H1 (cell line): ENCODE measurements at regions not wholly inside any gene's neighbourhood (a gene's known extent, or its start where the extent isn't known, plus 50 kb on each side); places are given as distances from the start of the nearest gene placed in this dataset.

Source experiments
- CTCF ChIA-PET: fragments of 300-600 bp; sonication (Branson Sonifier 250); formaldehyde crosslinking; loops from one replicate; lab custom pipeline; 2021; ENCODE audit not compliant: partially characterized antibody; lab: Charles Lee
- POLR2A ChIA-PET: fragments of 300-600 bp; sonication (Branson Sonifier 250); formaldehyde crosslinking; loops from one replicate; lab custom pipeline; 2021; ENCODE audit warnings: inconsistent platforms; ENCODE audit not compliant: partially characterized antibody; lab: Charles Lee
- DNase-seq, 2 experiments: peaks; one replicate each; pipeline versions ENCODE4 v3.0.0 to v3.0.0-alpha.2; 2010 to 2022; ENCODE audit warnings: low spot score in 2 of 2, low read depth in 1 of 2, mixed read lengths in 1 of 2
- FAIRE-seq: peaks from 2 replicates; lab custom pipeline; 2011; peaks lifted over from hg19 to GRCh38; lab: Jason Lieb, UNC
- H2AFZ ChIP-seq: 2 replicates; pipeline ENCODE4 v1.8.1; 2012; ENCODE audit warnings: low read length, inconsistent platforms
- H2AK5ac ChIP-seq: 2 replicates; pipeline ENCODE4 v1.6.1; 2013; ENCODE audit warnings: low read depth, low read length
- H2BK120ac ChIP-seq: replicated peaks from 2 replicates; pipeline ENCODE3; 2013; ENCODE audit warnings: low read depth, low read length, inconsistent platforms
- H2BK12ac ChIP-seq: 2 replicates; pipeline ENCODE4 v1.6.1; 2013; ENCODE audit warnings: low read depth, low read length
- H2BK15ac ChIP-seq: 2 replicates; pipeline ENCODE4 v1.6.1; 2013; ENCODE audit warnings: low read length
- H2BK20ac ChIP-seq: 2 replicates; pipeline ENCODE4 v1.6.1; 2013; ENCODE audit warnings: low read length
- H2BK5ac ChIP-seq: 2 replicates; pipeline ENCODE4 v1.6.1; 2013; ENCODE audit warnings: low read depth, low read length
- H3K14ac ChIP-seq: 2 replicates; pipeline ENCODE4 v1.6.1; 2013; ENCODE audit warnings: inconsistent platforms; ENCODE audit not compliant: insufficient read length
- H3K18ac ChIP-seq: 2 replicates; pipeline ENCODE4 v1.6.1; 2013; ENCODE audit warnings: low read length; ENCODE audit errors: extremely low read depth
- H3K23ac ChIP-seq: 2 replicates; pipeline ENCODE4 v1.6.1; 2013; ENCODE audit warnings: inconsistent platforms; ENCODE audit not compliant: insufficient read length
- H3K23me2 ChIP-seq: 2 replicates; pipeline ENCODE4 v1.6.1; 2013; ENCODE audit warnings: low read depth, low read length
- H3K27ac ChIP-seq: 2 replicates; pipeline ENCODE4 v1.6.1; 2011; ENCODE audit warnings: low read depth, low read length, inconsistent platforms
- H3K27me3 ChIP-seq, 4 experiments: replicated peaks in 1 of 4; 1 replicate in 1 of 4; 2 replicates in 3 of 4; pipeline versions ENCODE4 v1.6.1 to v1.8.1; 2011 to 2013; ENCODE audit warnings: low read length in 3 of 4, mild to moderate bottlenecking in 3 of 4, inconsistent platforms in 2 of 4, mixed read lengths in 2 of 4, moderate library complexity in 1 of 4; ENCODE audit not compliant: control insufficient read depth in 3 of 4, insufficient read depth in 3 of 4; ENCODE audit errors: extremely low read depth in 1 of 4
- H3K36me3 ChIP-seq, 4 experiments: 2 replicates each; pipeline versions ENCODE4 v1.6.1 to v1.8.1; 2011 to 2013; ENCODE audit warnings: mild to moderate bottlenecking in 4 of 4, low read length in 3 of 4, moderate library complexity in 2 of 4, control low read depth in 1 of 4, inconsistent platforms in 1 of 4; ENCODE audit not compliant: insufficient read depth in 4 of 4, control insufficient read depth in 2 of 4
- H3K4ac ChIP-seq: replicated peaks from 2 replicates; pipeline ENCODE3; 2013; ENCODE audit warnings: low read length, low read depth, mixed read lengths, inconsistent platforms; ENCODE audit not compliant: insufficient read length
- H3K4me1 ChIP-seq, 4 experiments: replicated peaks in 1 of 4; 1 replicate in 1 of 4; 2 replicates in 3 of 4; pipeline versions ENCODE4 v1.6.1 to v1.8.1; 2011 to 2013; ENCODE audit warnings: low read length in 3 of 4, inconsistent platforms in 2 of 4, mixed read lengths in 1 of 4; ENCODE audit not compliant: insufficient read depth in 4 of 4, control insufficient read depth in 3 of 4
- H3K4me2 ChIP-seq, 2 experiments: 2 replicates each; pipeline versions ENCODE4 v1.6.1 to v1.8.1; 2011 to 2013; ENCODE audit warnings: low read depth in 2 of 2, low read length in 2 of 2, control low read depth in 1 of 2, inconsistent platforms in 1 of 2, mild to moderate bottlenecking in 1 of 2; ENCODE audit not compliant: insufficient read depth in 1 of 2
- H3K4me3 ChIP-seq, 4 experiments: fragments of 200-600, 300-600 bp in 1 of 4; sonication (generic), shearing (Covaris generic), sonication (Bioruptor Twin) in 1 of 4; 2 replicates each; pipeline versions ENCODE4 v1.5.1 to v1.8.1; 2011 to 2016; ENCODE audit warnings: low read length in 4 of 4, low read depth in 3 of 4, control low read depth in 2 of 4, inconsistent platforms in 2 of 4, mild to moderate bottlenecking in 2 of 4, mixed read lengths in 1 of 4, moderate library complexity in 1 of 4; ENCODE audit not compliant: insufficient read depth in 2 of 4; ENCODE audit errors: extremely low read depth in 1 of 4
- H3K56ac ChIP-seq: replicated peaks from 2 replicates; pipeline ENCODE3; 2013; ENCODE audit warnings: low read depth, mild to moderate bottlenecking, mixed read lengths, low read length, inconsistent platforms; ENCODE audit not compliant: insufficient read length
- H3K79me1 ChIP-seq: 2 replicates; pipeline ENCODE4 v1.6.1; 2013; ENCODE audit warnings: low read depth, low read length, control low read depth
- H3K79me2 ChIP-seq, 2 experiments: 2 replicates each; pipeline versions ENCODE4 v1.6.1 to v1.8.1; 2012 to 2013; ENCODE audit warnings: low read length in 2 of 2, mild to moderate bottlenecking in 2 of 2, inconsistent platforms in 1 of 2; ENCODE audit not compliant: insufficient read depth in 2 of 2, control insufficient read depth in 1 of 2
- H3K9ac ChIP-seq, 4 experiments: replicated peaks in 1 of 4; 1 replicate in 1 of 4; 2 replicates in 3 of 4; pipeline versions ENCODE4 v1.6.1 to v1.8.1; 2011 to 2013; ENCODE audit warnings: low read depth in 3 of 4, low read length in 3 of 4, control low read depth in 2 of 4, mild to moderate bottlenecking in 2 of 4, moderate library complexity in 2 of 4, inconsistent platforms in 1 of 4; ENCODE audit errors: extremely low read depth in 1 of 4
- H3K9me3 ChIP-seq, 2 experiments: 2 replicates each; pipeline versions ENCODE4 v1.6.1 to v1.8.1; 2012 to 2013; ENCODE audit warnings: mild to moderate bottlenecking in 2 of 2, moderate library complexity in 2 of 2, control low read depth in 1 of 2, inconsistent platforms in 1 of 2, low read depth in 1 of 2, low read length in 1 of 2, mixed read lengths in 1 of 2; ENCODE audit not compliant: insufficient read depth in 2 of 2
- H4K20me1 ChIP-seq, 2 experiments: replicated peaks in 1 of 2; 2 replicates each; pipeline versions ENCODE3 to v1.8.1; 2011 to 2013; ENCODE audit warnings: inconsistent platforms in 2 of 2, low read length in 2 of 2, mild to moderate bottlenecking in 1 of 2; ENCODE audit not compliant: insufficient read depth in 2 of 2, control insufficient read depth in 1 of 2
- H4K5ac ChIP-seq: 2 replicates; pipeline ENCODE4 v1.6.1; 2013; ENCODE audit warnings: low read length, low read depth, mixed read lengths, inconsistent platforms; ENCODE audit not compliant: insufficient read length
- H4K8ac ChIP-seq: 2 replicates; pipeline ENCODE4 v1.8.0; 2013; ENCODE audit warnings: mild to moderate bottlenecking, moderate library complexity, low read length, inconsistent platforms; ENCODE audit not compliant: insufficient read depth; ENCODE audit errors: extremely low read depth
- H4K91ac ChIP-seq: replicated peaks from 2 replicates; pipeline ENCODE3; 2013; ENCODE audit warnings: low read length, mixed read lengths, inconsistent platforms; ENCODE audit not compliant: insufficient read length
- ASH2L ChIP-seq: fragments of 200-600, 300-600 bp; sonication (generic); IDR thresholded peaks from one replicate; pipeline ENCODE4 v1.7.1; 2017; ENCODE audit warnings: low read length
- BACH1 ChIP-seq: IDR thresholded peaks from 2 replicates; pipeline ENCODE4 v1.6.1; 2012; ENCODE audit warnings: low read length, improper control_type of control experiment
- BRCA1 ChIP-seq: IDR thresholded peaks from 2 replicates; pipeline ENCODE4 v1.6.1; 2012; ENCODE audit warnings: low read depth, low read length, improper control_type of control experiment
- JUND ChIP-seq: IDR thresholded peaks from 2 replicates; pipeline ENCODE4 v1.6.1; 2011; ENCODE audit warnings: mild to moderate bottlenecking, improper control_type of control experiment, low read length
- KDM1A ChIP-seq: fragments of 200-600, 300-600 bp; sonication (generic); IDR thresholded peaks from 2 replicates; pipeline ENCODE4 v1.7.1; 2016; ENCODE audit warnings: mild to moderate bottlenecking, low read length, borderline replicate concordance
- KDM4A ChIP-seq: IDR thresholded peaks from one replicate; pipeline ENCODE4 v1.7.1; 2012; ENCODE audit warnings: low read depth, mild to moderate bottlenecking, moderate library complexity, low read length, inconsistent platforms; ENCODE audit not compliant: severe bottlenecking
- MAFK ChIP-seq: IDR thresholded peaks from 2 replicates; pipeline ENCODE4 v1.6.1; 2012; ENCODE audit warnings: low read depth, mild to moderate bottlenecking, improper control_type of control experiment, low read length
- SP2 ChIP-seq: IDR thresholded peaks from 2 replicates; pipeline ENCODE4 v1.6.1; 2012; ENCODE audit warnings: mild to moderate bottlenecking, low read length, inconsistent platforms
- TCF12 ChIP-seq: IDR thresholded peaks from 2 replicates; pipeline ENCODE4 v1.6.1; 2011; ENCODE audit warnings: low read depth, mild to moderate bottlenecking, low read length
- TEAD4 ChIP-seq: IDR thresholded peaks from 2 replicates; pipeline ENCODE4 v1.6.1; 2012; ENCODE audit warnings: low read depth, low read length, inconsistent platforms, mixed read lengths
- WGBS, 2 experiments: shearing (Covaris generic) in 1 of 2; methylation state at CpG; one replicate each; pipeline versions ENCODE4 v1.1.6 to v1.1.7; 2013 to 2015; ENCODE audit warnings: low lambda C conversion rate in 2 of 2, mixed read lengths in 2 of 2, inconsistent platforms in 1 of 2, low coverage in 1 of 2, missing lambda C conversion rate in 1 of 2; ENCODE audit not compliant: insufficient replicate concordance in 2 of 2, insufficient coverage in 1 of 2, insufficient read length in 1 of 2; ENCODE audit errors: extremely low coverage in 1 of 2, missing lambda C conversion rate in 1 of 2; 5-methylcytosine and 5-hydroxymethylcytosine counted together
- TF ChIP-seq, protein P1 (sequence below): IDR thresholded peaks from 2 replicates; pipeline ENCODE4 v1.6.1; 2012; ENCODE audit warnings: inconsistent platforms
- TF ChIP-seq, protein P2 (sequence below): IDR thresholded peaks from 2 replicates; pipeline ENCODE4 v1.6.1; 2011; ENCODE audit warnings: low read depth, mild to moderate bottlenecking, low read length; ENCODE audit not compliant: insufficient read depth

- H3K18ac ChIP-seq, result no peak overlapping the region
- FAIRE-seq (peak; percentile 68), DNase-seq (peak; percentile 43 to 67)
- H3K27ac ChIP-seq, result no peak overlapping the region
- no peak overlapping the region for H3K56ac ChIP-seq
- no peak overlapping the region for H3K4me3 ChIP-seq
- peaks cover 0 to 13% (median 5%) of the 10 kb centered on the region in 4 experiments; a peak in 5 of 7 replicates for H3K4me1 ChIP-seq
- no peak overlapping the region for H3K14ac ChIP-seq
- H2BK5ac ChIP-seq, result peak overlapping the region; percentile 62; the same call in 1 of the 2 replicates
- H4K20me1 ChIP-seq, result no peaks in the 10 kb centered on the region
- no peak overlapping the region for H3K23ac ChIP-seq
- H2BK15ac ChIP-seq, result no peak overlapping the region
- no peaks in the 10 kb centered on the region for H3K79me1 ChIP-seq
- peak overlapping the region; percentile 91; the same call in 1 of the 2 replicates for H2BK20ac ChIP-seq
- H3K79me2 ChIP-seq, result no peaks in the 10 kb centered on the region
- ChIA-PET POLR2A (no interaction called here), CTCF (interaction anchor here (2.1 kb wide), 1 partner anchor 11 kb away, joined by 4 read pairs; no protein-coding TSS in a partner anchor)
- 78% methylated on average over 2 of the region's 2 CpGs; no CpG with 5 or more reads in 1 of the 2 experiments for WGBS, 2 experiments
- H4K8ac ChIP-seq, result no peak overlapping the region
- peak overlapping the region in 1 of 2 experiments; percentile 24; a peak in 2 of 4 replicates for H3K4me2 ChIP-seq
- no peak overlapping the region for H3K9ac ChIP-seq
- no peak overlapping the region; the same call in 1 of the 2 replicates for H2AK5ac ChIP-seq
- H2BK120ac ChIP-seq, result peak overlapping the region; percentile 76
- peaks cover 3% of the 10 kb centered on the region; the same call in 1 of the 2 replicates for H3K23me2 ChIP-seq
- H3K9me3 ChIP-seq, result no peaks in the 10 kb centered on the region
- peak overlapping the region; percentile 35 for H4K91ac ChIP-seq
- 0 out of 2 replicates have a peak overlapping the region, but pooled peaks have one; percentile 100 for H2BK12ac ChIP-seq
- no peaks in the 10 kb centered on the region for H3K27me3 ChIP-seq
- peak overlapping the region; percentile 24 for H4K5ac ChIP-seq
- no peaks in the 10 kb centered on the region for H3K36me3 ChIP-seq
- H3K4ac ChIP-seq, result no peak overlapping the region
- peak overlapping the region; percentile 24; the same call in 1 of the 2 replicates for H2AFZ ChIP-seq
- TF ChIP-seq KDM1A (0 out of 2 replicates have a peak, but pooled peaks have one; percentile 21), BRCA1 (no peak), ASH2L (no peak), JUND (peak; percentile 99), TCF12 (peak; percentile 81; the same call in 1 of the 2 replicates), SP2 (no peak), KDM4A (no peak), TEAD4 (peak; percentile 92), MAFK (no peak), BACH1 (no peak)
- TF ChIP-seq, protein P1, sequence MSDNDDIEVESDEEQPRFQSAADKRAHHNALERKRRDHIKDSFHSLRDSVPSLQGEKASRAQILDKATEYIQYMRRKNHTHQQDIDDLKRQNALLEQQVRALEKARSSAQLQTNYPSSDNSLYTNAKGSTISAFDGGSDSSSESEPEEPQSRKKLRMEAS, result 0 out of 2 replicates have a peak, but pooled peaks have one; percentile 16
- TF ChIP-seq, protein P2, sequence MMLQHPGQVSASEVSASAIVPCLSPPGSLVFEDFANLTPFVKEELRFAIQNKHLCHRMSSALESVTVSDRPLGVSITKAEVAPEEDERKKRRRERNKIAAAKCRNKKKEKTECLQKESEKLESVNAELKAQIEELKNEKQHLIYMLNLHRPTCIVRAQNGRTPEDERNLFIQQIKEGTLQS, result peak; percentile 72; the same call in 1 of the 2 replicates
Observed at GRCh38 chr4:188822698-188823097, 683.5 kb downstream of the TRIML1 start.
